GM23248 (cell line): ENCODE measurements at regions not wholly inside any gene's neighbourhood (a gene's known extent, or its start where the extent isn't known, plus 50 kb on each side); places are given as distances from the start of the nearest gene placed in this dataset.
A peak's percentile ranks its signal among the peaks of the same experiment; 100 is the strongest.

Source experiments
- DNase-seq: peaks from one replicate; pipeline ENCODE4 v3.0.0-alpha.2; 2015
- H2AFZ ChIP-seq: fragments of 200-600 bp; sonication (generic); 2 replicates; pipeline ENCODE4 v1.6.1; 2016; ENCODE audit warnings: antibody characterized with exemption
- H3F3A ChIP-seq: fragments of 200-600 bp; sonication (generic); 2 replicates; pipeline ENCODE4 v1.6.1; 2016; ENCODE audit warnings: mild to moderate bottlenecking, antibody characterized with exemption, mixed run types; ENCODE audit not compliant: insufficient read depth
- H3K27ac ChIP-seq: fragments of 200-600 bp; sonication (generic); 2 replicates; pipeline ENCODE4 v1.5.1; 2016; ENCODE audit warnings: mild to moderate bottlenecking
- H3K27me3 ChIP-seq: fragments of 200-600 bp; sonication (generic); replicated peaks from 2 replicates; pipeline ENCODE4 v1.6.1; 2016; ENCODE audit warnings: mild to moderate bottlenecking; ENCODE audit not compliant: insufficient read depth
- H3K36me3 ChIP-seq: fragments of 200-600 bp; sonication (generic); 2 replicates; pipeline ENCODE4 v1.6.1; 2016; ENCODE audit warnings: low read depth, mild to moderate bottlenecking
- H3K4me1 ChIP-seq: fragments of 200-600 bp; sonication (generic); 2 replicates; pipeline ENCODE4 v1.6.1; 2016; ENCODE audit warnings: mild to moderate bottlenecking; ENCODE audit not compliant: insufficient read depth
- H3K4me2 ChIP-seq: fragments of 200-600 bp; sonication (generic); one replicate; pipeline ENCODE4 v1.6.1; 2016; ENCODE audit warnings: mild to moderate bottlenecking; ENCODE audit not compliant: unreplicated experiment
- H3K4me3 ChIP-seq: fragments of 200-600 bp; sonication (generic); 2 replicates; pipeline ENCODE4 v1.5.1; 2016; ENCODE audit warnings: mild to moderate bottlenecking
- H3K79me2 ChIP-seq: fragments of 200-600 bp; sonication (generic); 2 replicates; pipeline ENCODE4 v1.6.1; 2016; ENCODE audit warnings: mild to moderate bottlenecking; ENCODE audit not compliant: insufficient read depth
- H3K9ac ChIP-seq: fragments of 200-600 bp; sonication (generic); 2 replicates; pipeline ENCODE4 v1.6.1; 2016; ENCODE audit warnings: mild to moderate bottlenecking
- H3K9me2 ChIP-seq: fragments of 200-600 bp; sonication (generic); 2 replicates; pipeline ENCODE4 v1.6.1; 2016; ENCODE audit warnings: mixed run types, mild to moderate bottlenecking, moderate library complexity; ENCODE audit not compliant: insufficient read depth
- H3K9me3 ChIP-seq: fragments of 200-600 bp; sonication (generic); one replicate; pipeline ENCODE4 v1.6.1; 2017; ENCODE audit warnings: low read depth
- H4K20me1 ChIP-seq: fragments of 200-600 bp; sonication (generic); 2 replicates; pipeline ENCODE4 v1.6.0; 2016; ENCODE audit not compliant: insufficient read depth
- EZH2 ChIP-seq: fragments of 200-600 bp; sonication (generic); IDR thresholded peaks from 2 replicates; pipeline ENCODE4 v1.6.1; 2018; ENCODE audit warnings: antibody characterized with exemption, mild to moderate bottlenecking; ENCODE audit not compliant: insufficient read depth, poor library complexity, severe bottlenecking
- EZH2phosphoT487 ChIP-seq: fragments of 200-600 bp; sonication (generic); IDR thresholded peaks from 2 replicates; pipeline ENCODE4 v1.6.1; 2018; ENCODE audit warnings: antibody characterized with exemption, moderate library complexity, mild to moderate bottlenecking, low read depth; ENCODE audit not compliant: insufficient read depth
- WGBS, 2 experiments: methylation state at CpG; one replicate each; pipeline ENCODE4 v1.1.6; 2015 to 2017; ENCODE audit warnings: low lambda C conversion rate in 2 of 2, low coverage in 1 of 2; ENCODE audit errors: missing lambda C conversion rate in 2 of 2; 5-methylcytosine and 5-hydroxymethylcytosine counted together
- in situ Hi-C: fragments of 300-500 bp; cut with MboI; formaldehyde crosslinking; loops from 2 replicates; pipeline ENCODE4 v1.15.0; 2020

DNA sequence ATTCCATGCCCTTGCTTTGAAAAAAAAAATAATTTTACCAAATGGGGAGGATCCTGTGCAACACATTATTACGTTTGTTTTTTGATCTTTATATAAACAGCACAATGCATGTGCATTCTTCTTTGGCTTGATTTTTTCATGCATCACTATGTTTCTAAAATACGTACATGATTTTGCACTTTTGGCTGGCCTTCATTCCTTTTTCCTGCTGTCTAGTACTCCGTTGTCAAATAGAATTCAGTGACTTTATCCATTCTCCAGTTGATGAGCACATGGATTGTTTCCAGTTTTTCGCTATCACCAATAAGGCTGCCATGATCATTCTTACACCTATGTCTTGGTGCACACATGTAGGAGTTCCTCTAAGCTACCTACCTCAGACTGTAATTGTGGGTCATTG is 63.0 kb upstream of the ID3 start:
- no peak overlapping the region for H3K4me2 ChIP-seq
- no peaks in the 10 kb centered on the region for H3K4me1 ChIP-seq
- H4K20me1 ChIP-seq: no peaks in the 10 kb centered on the region
- DNase-seq: no peak
- peaks cover 12% of the 10 kb centered on the region; the same call in 1 of the 2 replicates for H3K27me3 ChIP-seq
- no peaks in the 10 kb centered on the region for H3K9me2 ChIP-seq
- H3K36me3 ChIP-seq: no peaks in the 10 kb centered on the region
- no peak overlapping the region for H3K9ac ChIP-seq
- no peak overlapping the region for H2AFZ ChIP-seq
- in situ Hi-C loops: no loop called here
- H3F3A ChIP-seq: no peaks in the 10 kb centered on the region
- no peaks in the 10 kb centered on the region for H3K9me3 ChIP-seq
- H3K4me3 ChIP-seq: no peak overlapping the region
- no peaks in the 10 kb centered on the region for H3K79me2 ChIP-seq
- no peak overlapping the region for H3K27ac ChIP-seq
- 87 to 88% methylated on average over 4 of the region's 4 CpGs for WGBS, 2 experiments
- TF ChIP-seq EZH2phosphoT487 (no peak), EZH2 (no peak)

DNA sequence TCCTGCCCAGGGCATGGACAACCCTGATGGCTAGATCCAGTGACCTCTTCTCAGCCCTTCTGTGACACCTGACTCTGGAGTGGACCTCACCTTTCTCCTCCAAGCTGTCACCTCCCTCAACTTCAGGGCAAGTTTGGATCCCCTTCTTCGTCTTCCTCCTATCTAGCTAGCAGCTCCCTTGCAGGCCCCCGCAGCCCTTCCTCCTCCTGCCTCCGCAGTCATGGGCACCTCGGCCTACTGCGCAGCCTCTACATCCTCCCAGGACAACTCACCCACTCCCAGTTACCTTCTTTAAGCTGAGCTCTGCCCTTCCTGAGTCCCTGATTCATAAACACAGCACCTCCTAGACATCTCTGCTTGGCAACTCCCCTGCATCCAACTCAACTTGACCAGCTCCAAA is 61.3 kb upstream of the ID3 start:
- WGBS, 2 experiments: 97 to 99% methylated on average over 5 of the region's 5 CpGs
- Histone ChIP-seq H3K4me3 (no peak overlapping the region), H2AFZ (no peak overlapping the region), H3K9me2 (no peaks in the 10 kb centered on the region), H4K20me1 (no peaks in the 10 kb centered on the region), H3K79me2 (no peaks in the 10 kb centered on the region), H3K27ac (no peak overlapping the region), H3F3A (no peaks in the 10 kb centered on the region), H3K4me1 (no peaks in the 10 kb centered on the region), H3K27me3 (peaks cover 12% of the 10 kb centered on the region; the same call in 1 of the 2 replicates), H3K36me3 (no peaks in the 10 kb centered on the region), H3K9ac (no peak overlapping the region), H3K4me2 (no peak overlapping the region), H3K9me3 (no peaks in the 10 kb centered on the region)
- DNase-seq: no peak
- no peak for TF ChIP-seq EZH2
- no peak for TF ChIP-seq EZH2phosphoT487
- in situ Hi-C loops: no loop called here

DNA sequence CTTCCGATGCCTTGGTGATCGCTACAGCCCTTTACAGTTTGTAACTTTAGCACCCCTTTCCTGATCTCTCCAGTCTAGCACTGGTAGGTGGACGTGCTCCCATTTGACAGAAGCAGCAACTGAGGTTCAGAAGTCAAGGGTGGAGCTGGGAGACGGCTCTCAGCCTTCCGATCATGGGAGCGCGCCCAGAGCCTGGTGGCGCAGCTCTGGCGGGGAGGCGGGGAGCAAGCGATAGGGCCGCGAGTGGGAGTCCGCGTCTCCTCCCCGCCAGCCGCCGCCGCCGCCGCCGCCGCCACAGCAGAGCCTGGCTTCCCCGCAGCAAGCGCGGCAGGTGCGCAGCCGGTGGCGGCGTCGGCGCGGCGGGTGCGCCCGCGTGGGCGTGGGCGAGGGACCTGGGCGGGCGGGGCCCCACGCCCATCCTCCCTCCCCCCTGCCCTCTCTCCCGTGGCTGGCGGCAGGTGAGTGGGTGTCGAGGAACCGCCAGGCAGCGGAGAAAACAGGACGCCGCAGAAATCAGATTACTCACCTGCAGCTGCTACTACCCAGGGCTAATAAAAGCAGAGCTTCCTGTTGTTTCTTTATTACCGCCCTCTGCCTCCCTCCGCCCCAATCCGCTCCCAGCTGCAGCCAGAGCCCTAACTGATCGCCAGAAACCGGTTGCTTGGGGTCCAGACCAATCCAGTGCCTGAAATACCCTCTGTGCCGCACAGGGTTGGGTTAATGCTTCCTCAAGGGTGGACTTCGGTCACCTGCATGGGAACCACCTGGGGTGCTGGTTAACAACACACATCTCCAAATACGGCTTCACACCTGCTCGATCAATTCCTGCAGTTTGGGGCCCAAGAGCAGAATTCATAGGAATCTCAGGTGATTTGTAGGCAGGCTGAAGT is 60.2 kb upstream of the ID3 start:
- H3K27me3 ChIP-seq: peaks cover 12% of the 10 kb centered on the region; the same call in 1 of the 2 replicates
- H3K9me2 ChIP-seq: no peaks in the 10 kb centered on the region
- H3K36me3 ChIP-seq: no peaks in the 10 kb centered on the region
- H3K9me3 ChIP-seq: no peaks in the 10 kb centered on the region
- no peak overlapping the region for H3K4me2 ChIP-seq
- TF ChIP-seq EZH2 (peak; percentile 57), EZH2phosphoT487 (no peak)
- peak overlapping the region; percentile 19; the same call in 1 of the 2 replicates for H3K4me3 ChIP-seq
- H4K20me1 ChIP-seq: no peaks in the 10 kb centered on the region
- H2AFZ ChIP-seq: no peak overlapping the region
- no peak overlapping the region for H3K9ac ChIP-seq
- peak; percentile 54 for DNase-seq
- in situ Hi-C loops: no loop called here
- H3K27ac ChIP-seq: no peak overlapping the region
- no peaks in the 10 kb centered on the region for H3K79me2 ChIP-seq
- 10 to 13% methylated on average over 48 of the region's 58 CpGs for WGBS, 2 experiments
- no peaks in the 10 kb centered on the region for H3K4me1 ChIP-seq
- no peaks in the 10 kb centered on the region for H3F3A ChIP-seq

GRCh38 chr1:23618586-23619083 is 59.3 kb upstream of the ID3 start:
- no peak for TF ChIP-seq EZH2phosphoT487
- no peak for TF ChIP-seq EZH2
- H3K9me3 ChIP-seq: no peaks in the 10 kb centered on the region
- H4K20me1 ChIP-seq: no peaks in the 10 kb centered on the region
- WGBS, 2 experiments: 78 to 81% methylated on average over 6 to 7 of the region's 7 CpGs
- H3K4me3 ChIP-seq: no peak overlapping the region
- no peak overlapping the region for H3K9ac ChIP-seq
- no peaks in the 10 kb centered on the region for H3F3A ChIP-seq
- H3K79me2 ChIP-seq: no peaks in the 10 kb centered on the region
- H2AFZ ChIP-seq: no peak overlapping the region
- no peaks in the 10 kb centered on the region for H3K36me3 ChIP-seq
- H3K9me2 ChIP-seq: no peaks in the 10 kb centered on the region
- DNase-seq: no peak
- in situ Hi-C loops: no loop called here
- H3K4me1 ChIP-seq: no peaks in the 10 kb centered on the region
- H3K27me3 ChIP-seq: peaks cover 12% of the 10 kb centered on the region; the same call in 1 of the 2 replicates
- no peak overlapping the region for H3K27ac ChIP-seq
- H3K4me2 ChIP-seq: no peak overlapping the region
